Natural killer cell (primary cell): ENCODE measurements at regions not wholly inside any gene's neighbourhood (a gene's known extent, or its start where the extent isn't known, plus 50 kb on each side); places are given as distances from the start of the nearest gene placed in this dataset.
A peak's percentile ranks its signal among the peaks of the same experiment; 100 is the strongest.
"Not testable (repeated sequence)": the region's sequence is repeated elsewhere in the genome, so short reads cannot be mapped to it uniquely, and the experiment has no call there.

Experiments used
- ATAC-seq, 3 donors: fragments of 150-1000 bp in 2 of 3; fragments of 200-7000 bp in 1 of 3; cut with Tn5 transposase; 1 replicate in 1 of 3; 2 replicates in 2 of 3; pipeline ENCODE4 v1.10.0; 2021; ENCODE audit warnings: mild to moderate bottlenecking in 2 of 3, moderate library complexity in 2 of 3
- DNase-seq, 2 donors: peaks; one replicate each; pipeline versions ENCODE4 v3.0.0 to v3.0.0-alpha.2; 2013 to 2021; ENCODE audit warnings: mixed read lengths in 1 of 2
- H3K27ac ChIP-seq: one replicate; pipeline ENCODE4 v1.5.1; 2013; ENCODE audit warnings: mild to moderate bottlenecking, low read length
- H3K27me3 ChIP-seq: one replicate; pipeline ENCODE4 v1.6.1; 2013; ENCODE audit warnings: low read length; ENCODE audit not compliant: control insufficient read depth, insufficient read depth
- H3K36me3 ChIP-seq: one replicate; pipeline ENCODE4 v1.6.1; 2013; ENCODE audit warnings: low read length; ENCODE audit not compliant: control insufficient read depth, insufficient read depth
- H3K4me1 ChIP-seq: one replicate; pipeline ENCODE4 v1.6.1; 2013; ENCODE audit warnings: low read length; ENCODE audit not compliant: control insufficient read depth, insufficient read depth
- H3K4me3 ChIP-seq: one replicate; pipeline ENCODE4 v1.5.1; 2013; ENCODE audit warnings: low read length
- H3K9me3 ChIP-seq: one replicate; pipeline ENCODE4 v1.6.1; 2013; ENCODE audit warnings: low read length; ENCODE audit not compliant: control insufficient read depth, insufficient read depth
- H3K27ac Mint-ChIP-seq, 2 donors: one replicate each; pipeline ENCODE4 v1.8.0; 2022; ENCODE audit warnings: mild to moderate bottlenecking in 2 of 2, mixed read lengths in 2 of 2, moderate library complexity in 1 of 2
- H3K27me3 Mint-ChIP-seq, 2 donors: one replicate each; pipeline ENCODE4 v1.8.0; 2022; ENCODE audit warnings: low read depth in 2 of 2, mixed read lengths in 2 of 2
- H3K36me3 Mint-ChIP-seq: one replicate; pipeline ENCODE4 v1.8.0; 2022; ENCODE audit warnings: mixed read lengths
- H3K4me1 Mint-ChIP-seq, 2 donors: one replicate each; pipeline ENCODE4 v1.8.0; 2022; ENCODE audit warnings: mixed read lengths in 2 of 2
- H3K4me3 Mint-ChIP-seq: one replicate; pipeline ENCODE4 v1.8.0; 2022; ENCODE audit warnings: mild to moderate bottlenecking, moderate library complexity, mixed read lengths
- H3K9me3 Mint-ChIP-seq, 2 donors: one replicate each; pipeline ENCODE4 v1.8.0; 2022; ENCODE audit warnings: mixed read lengths in 2 of 2
- WGBS: methylation state at CpG from one replicate; pipeline ENCODE4 v1.1.7; 2013; ENCODE audit warnings: missing lambda C conversion rate; ENCODE audit not compliant: insufficient coverage; 5-methylcytosine and 5-hydroxymethylcytosine counted together
- intact Hi-C: fragments of 100-400 bp; cut with micrococcal nuclease; formaldehyde crosslinking; loops from one replicate; pipeline ENCODE4 v1.14.2; 2022
- TF ChIP-seq, protein P1 (sequence below): fragments of 200-600 bp; IDR thresholded peaks from one replicate; pipeline ENCODE4 v1.8.0; 2022; ENCODE audit warnings: antibody characterized with exemption

- Histone ChIP-seq H3K36me3 (no peaks in the 10 kb centered on the region), H3K27me3 (no peaks in the 10 kb centered on the region), H3K4me1 (no peaks in the 10 kb centered on the region), H3K4me3 (no peak overlapping the region), H3K9me3 (no peaks in the 10 kb centered on the region), H3K27ac (no peak overlapping the region)
- TF ChIP-seq, protein P1, sequence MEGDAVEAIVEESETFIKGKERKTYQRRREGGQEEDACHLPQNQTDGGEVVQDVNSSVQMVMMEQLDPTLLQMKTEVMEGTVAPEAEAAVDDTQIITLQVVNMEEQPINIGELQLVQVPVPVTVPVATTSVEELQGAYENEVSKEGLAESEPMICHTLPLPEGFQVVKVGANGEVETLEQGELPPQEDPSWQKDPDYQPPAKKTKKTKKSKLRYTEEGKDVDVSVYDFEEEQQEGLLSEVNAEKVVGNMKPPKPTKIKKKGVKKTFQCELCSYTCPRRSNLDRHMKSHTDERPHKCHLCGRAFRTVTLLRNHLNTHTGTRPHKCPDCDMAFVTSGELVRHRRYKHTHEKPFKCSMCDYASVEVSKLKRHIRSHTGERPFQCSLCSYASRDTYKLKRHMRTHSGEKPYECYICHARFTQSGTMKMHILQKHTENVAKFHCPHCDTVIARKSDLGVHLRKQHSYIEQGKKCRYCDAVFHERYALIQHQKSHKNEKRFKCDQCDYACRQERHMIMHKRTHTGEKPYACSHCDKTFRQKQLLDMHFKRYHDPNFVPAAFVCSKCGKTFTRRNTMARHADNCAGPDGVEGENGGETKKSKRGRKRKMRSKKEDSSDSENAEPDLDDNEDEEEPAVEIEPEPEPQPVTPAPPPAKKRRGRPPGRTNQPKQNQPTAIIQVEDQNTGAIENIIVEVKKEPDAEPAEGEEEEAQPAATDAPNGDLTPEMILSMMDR: no peak
- no peaks in the 10 kb centered on the region for H3K9me3 Mint-ChIP-seq
- no peak overlapping the region for H3K4me3 Mint-ChIP-seq
- DNase-seq: no peak
- H3K4me1 Mint-ChIP-seq: peaks cover 42 to 51% of the 10 kb centered on the region in 2 donors
- H3K27ac Mint-ChIP-seq: no peak overlapping the region
- intact Hi-C loops: no loop called here
- H3K36me3 Mint-ChIP-seq: no peaks in the 10 kb centered on the region
- ATAC-seq: no peak
- WGBS: 99% methylated on average over 3 of the region's 3 CpGs
- H3K27me3 Mint-ChIP-seq: no peaks in the 10 kb centered on the region
These were observed 537.1 kb upstream of the ID2 start for GRCh38 chr2:8144785-8145184.

- H3K27me3 Mint-ChIP-seq, H3K9me3 Mint-ChIP-seq, ATAC-seq, H3K27ac Mint-ChIP-seq, H3K27ac ChIP-seq, H3K9me3 ChIP-seq, DNase-seq, H3K4me1 ChIP-seq, H3K4me3 Mint-ChIP-seq, H3K36me3 Mint-ChIP-seq, H3K4me3 ChIP-seq, H3K36me3 ChIP-seq, intact Hi-C loops, H3K27me3 ChIP-seq: not testable (repeated sequence)
- H3K4me1 Mint-ChIP-seq: peaks cover 36 to 48% of the 10 kb centered on the region in 2 donors
- WGBS: 81% methylated on average over 2 of the region's 2 CpGs
These were observed 536.5 kb upstream of the ID2 start for GRCh38 chr2:8145375-8145774.

DNA sequence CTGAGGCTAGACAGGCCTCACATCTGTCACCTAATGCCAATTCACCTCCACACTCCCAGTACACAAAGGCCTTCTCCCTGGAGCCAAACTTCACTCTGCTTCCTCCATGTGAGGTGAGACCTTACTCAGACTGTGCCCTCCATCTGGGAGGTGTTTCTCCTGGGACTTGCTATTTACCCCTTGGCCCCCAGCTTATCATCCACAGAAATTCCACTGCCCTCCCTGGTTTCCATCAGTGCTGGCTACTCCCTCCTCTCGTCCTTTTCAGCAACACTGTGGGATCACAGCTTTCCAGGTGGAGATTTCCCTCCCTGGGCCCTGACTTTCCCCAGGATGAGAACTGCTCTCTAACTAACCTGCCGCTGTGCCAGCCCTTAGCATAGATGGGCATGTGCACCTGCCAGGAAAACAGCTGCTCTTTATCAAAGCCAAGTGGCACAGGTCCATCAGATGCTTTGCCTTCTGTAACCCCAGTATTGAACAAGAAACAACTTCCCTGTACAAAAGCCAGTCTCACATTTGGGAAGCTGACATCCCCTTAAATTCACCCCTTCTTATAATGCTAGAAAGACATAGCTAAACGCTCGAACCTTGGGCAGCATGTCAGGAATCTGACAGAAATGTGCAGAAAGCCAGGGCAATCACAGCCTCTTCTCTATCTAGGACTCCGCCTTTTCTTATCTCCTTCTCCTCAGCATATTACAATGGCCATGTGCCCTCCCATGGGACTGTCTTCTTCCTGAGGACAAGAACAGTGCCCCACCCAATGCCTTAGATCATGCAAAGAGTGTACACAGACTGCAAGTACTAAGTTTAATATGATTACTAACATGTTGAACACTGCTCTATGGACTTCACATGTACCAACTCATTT is 535.5 kb upstream of the ID2 start:
- Histone ChIP-seq H3K4me1 (no peaks in the 10 kb centered on the region), H3K27ac (no peak overlapping the region), H3K9me3 (no peaks in the 10 kb centered on the region), H3K27me3 (no peaks in the 10 kb centered on the region), H3K36me3 (no peaks in the 10 kb centered on the region), H3K4me3 (no peak overlapping the region)
- TF ChIP-seq, protein P1: no peak
- intact Hi-C loops: no loop called here
- H3K4me3 Mint-ChIP-seq: no peak overlapping the region
- 97% methylated on average over 5 of the region's 5 CpGs for WGBS
- no peaks in the 10 kb centered on the region for H3K36me3 Mint-ChIP-seq
- ATAC-seq (no peak), DNase-seq (no peak)
- peak overlapping the region in 1 of 2 donors; percentile 31 for H3K27ac Mint-ChIP-seq
- H3K4me1 Mint-ChIP-seq: peaks cover 27 to 52% of the 10 kb centered on the region in 2 donors
- no peaks in the 10 kb centered on the region for H3K27me3 Mint-ChIP-seq
- no peaks in the 10 kb centered on the region for H3K9me3 Mint-ChIP-seq

DNA sequence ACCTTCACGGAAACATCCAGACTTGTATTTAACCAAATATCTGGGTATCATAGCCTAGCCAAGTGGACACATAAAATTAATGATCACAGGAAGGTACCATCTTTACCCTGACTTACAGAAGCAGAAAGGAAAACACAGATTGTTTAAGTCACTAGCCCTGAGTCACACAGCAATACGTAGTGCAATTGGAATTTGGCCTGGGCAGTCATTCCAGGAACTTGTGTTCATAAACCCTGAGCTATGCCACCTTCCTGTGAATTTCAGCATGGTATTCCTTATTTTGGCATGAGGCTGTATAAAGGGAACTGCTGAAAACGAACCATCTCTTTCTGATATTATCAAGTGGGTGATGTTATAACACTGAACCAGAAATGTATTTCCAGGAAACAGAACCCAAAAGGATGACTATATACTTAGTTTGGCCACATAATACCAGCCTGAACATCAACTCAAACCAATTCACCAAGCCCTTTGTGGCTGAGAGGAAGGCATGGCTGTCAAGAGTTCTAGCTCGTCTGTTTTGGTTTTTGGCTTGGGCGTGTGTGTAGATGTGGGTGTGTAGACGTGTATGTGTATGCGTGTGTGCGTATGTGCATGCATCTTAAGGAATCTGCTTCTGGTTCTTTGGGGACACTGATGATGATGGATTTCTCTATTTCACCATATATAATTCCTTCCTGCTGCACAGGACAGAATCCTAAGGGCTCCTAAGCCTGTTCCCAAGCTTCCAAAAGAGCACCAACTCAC is 533.4 kb upstream of the ID2 start:
- H3K4me1 Mint-ChIP-seq: peaks cover 45 to 64% of the 10 kb centered on the region in 2 donors
- no peaks in the 10 kb centered on the region for H3K9me3 Mint-ChIP-seq
- H3K4me3 Mint-ChIP-seq: no peak overlapping the region
- Histone ChIP-seq H3K4me1 (peaks cover 16% of the 10 kb centered on the region), H3K27ac (no peak overlapping the region), H3K27me3 (no peaks in the 10 kb centered on the region), H3K4me3 (no peak overlapping the region), H3K36me3 (no peaks in the 10 kb centered on the region), H3K9me3 (no peaks in the 10 kb centered on the region)
- intact Hi-C loops: no loop called here
- H3K27me3 Mint-ChIP-seq: no peaks in the 10 kb centered on the region
- ATAC-seq (no peak), DNase-seq (no peak)
- no peaks in the 10 kb centered on the region for H3K36me3 Mint-ChIP-seq
- TF ChIP-seq, protein P1: no peak
- 71% methylated on average over 5 of the region's 8 CpGs for WGBS
- no peak overlapping the region for H3K27ac Mint-ChIP-seq
